KMS-11 (cell line): ENCODE measurements at regions not wholly inside any gene's neighbourhood (a gene's known extent, or its start where the extent isn't known, plus 50 kb on each side); places are given as distances from the start of the nearest gene placed in this dataset.

Experiments
- H2AFZ ChIP-seq: fragments of 200-600 bp; sonication (generic); 2 replicates; pipeline ENCODE4 v1.6.1; 2016; ENCODE audit warnings: antibody characterized with exemption, mixed run types, low read depth
- H3K27ac ChIP-seq: fragments of 200-600 bp; sonication (generic); 2 replicates; pipeline ENCODE4 v1.6.1; 2016; ENCODE audit warnings: mild to moderate bottlenecking, mixed run types
- H3K27me3 ChIP-seq: fragments of 200-600 bp; sonication (generic); 2 replicates; pipeline ENCODE4 v1.6.1; 2017; ENCODE audit warnings: mild to moderate bottlenecking, low read depth, mixed run types, moderate library complexity; ENCODE audit not compliant: insufficient read depth
- H3K36me3 ChIP-seq: fragments of 200-600 bp; sonication (generic); 2 replicates; pipeline ENCODE4 v1.6.1; 2017; ENCODE audit warnings: mild to moderate bottlenecking, mixed run types; ENCODE audit not compliant: insufficient read depth
- H3K4me1 ChIP-seq: fragments of 200-600 bp; sonication (generic); 2 replicates; pipeline ENCODE4 v1.6.1; 2016; ENCODE audit warnings: mild to moderate bottlenecking, low read depth, mixed run types; ENCODE audit not compliant: poor library complexity, severe bottlenecking
- H3K4me2 ChIP-seq: fragments of 200-600 bp; sonication (generic); 2 replicates; pipeline ENCODE4 v1.7.0; 2016; ENCODE audit warnings: mild to moderate bottlenecking, mixed run types
- H3K4me3 ChIP-seq: fragments of 200-600 bp; sonication (generic); IDR thresholded peaks from 2 replicates; pipeline ENCODE4 v1.6.1; 2017; ENCODE audit warnings: low read depth, low read length, mixed read lengths; ENCODE audit not compliant: insufficient read depth
- H3K79me2 ChIP-seq: fragments of 200-600 bp; sonication (generic); 2 replicates; pipeline ENCODE4 v1.6.1; 2016; ENCODE audit warnings: low read depth, mixed run types; ENCODE audit not compliant: insufficient read depth
- H3K9ac ChIP-seq: fragments of 200-600 bp; sonication (generic); 2 replicates; pipeline ENCODE4 v1.6.1; 2016; ENCODE audit warnings: mild to moderate bottlenecking, mixed run types
- H4K20me1 ChIP-seq: fragments of 200-600 bp; sonication (generic); 2 replicates; pipeline ENCODE4 v1.6.1; 2016; ENCODE audit warnings: mild to moderate bottlenecking, mixed run types; ENCODE audit not compliant: insufficient read depth
- CTCF ChIP-seq: fragments of 200-600 bp; sonication (generic); conservative IDR thresholded peaks from 2 replicates; pipeline ENCODE4 v1.6.1; 2017; ENCODE audit warnings: low read depth, mild to moderate bottlenecking, antibody characterized with exemption, low read length, moderate library complexity, mixed read lengths

- no peak for TF ChIP-seq CTCF
- no peaks in the 10 kb centered on the region for H3K79me2 ChIP-seq
- H3K27ac ChIP-seq = no peak overlapping the region
- no peaks in the 10 kb centered on the region for H3K27me3 ChIP-seq
- H3K36me3 ChIP-seq = no peaks in the 10 kb centered on the region
- no peak overlapping the region for H2AFZ ChIP-seq
- H4K20me1 ChIP-seq = no peaks in the 10 kb centered on the region
- no peak overlapping the region for H3K4me3 ChIP-seq
- H3K4me1 ChIP-seq = no peaks in the 10 kb centered on the region
- H3K4me2 ChIP-seq = no peak overlapping the region
- no peak overlapping the region for H3K9ac ChIP-seq
Measured at GRCh38 chr7:3165681-3166580, 122.3 kb upstream of the CARD11 start.

- no peak overlapping the region for H2AFZ ChIP-seq
- H3K79me2 ChIP-seq = no peaks in the 10 kb centered on the region
- no peak overlapping the region for H3K9ac ChIP-seq
- no peak overlapping the region for H3K4me2 ChIP-seq
- no peak overlapping the region for H3K4me3 ChIP-seq
- no peak overlapping the region for H3K27ac ChIP-seq
- no peaks in the 10 kb centered on the region for H3K27me3 ChIP-seq
- no peaks in the 10 kb centered on the region for H4K20me1 ChIP-seq
- no peak for TF ChIP-seq CTCF
- H3K4me1 ChIP-seq = no peaks in the 10 kb centered on the region
- H3K36me3 ChIP-seq = no peaks in the 10 kb centered on the region
Measured at GRCh38 chr7:3167551-3167950, 123.9 kb upstream of the CARD11 start.

DNA sequence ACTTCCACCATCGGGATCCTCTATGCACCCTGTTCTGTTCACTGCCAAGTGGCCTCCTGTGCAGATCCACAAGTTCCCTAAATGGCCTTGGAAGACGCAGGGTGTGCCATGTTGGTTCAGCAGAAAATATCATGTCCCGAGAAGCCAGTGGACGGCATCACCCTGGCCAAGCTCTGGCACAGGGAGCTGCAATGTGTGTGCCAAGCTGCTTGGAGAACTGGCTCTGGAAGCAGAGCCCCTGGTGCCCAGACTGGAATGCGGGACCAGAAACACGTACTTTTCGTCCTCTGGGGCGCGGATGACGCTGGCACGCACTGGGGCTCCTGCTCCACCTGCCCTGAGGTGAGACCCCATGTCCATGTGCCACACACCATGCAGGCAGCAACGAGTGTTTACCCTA lies 124.7 kb upstream of the CARD11 start:
- Histone ChIP-seq H3K27me3 (no peaks in the 10 kb centered on the region), H4K20me1 (no peaks in the 10 kb centered on the region), H3K36me3 (no peaks in the 10 kb centered on the region), H3K9ac (no peak overlapping the region), H3K4me3 (no peak overlapping the region), H3K4me1 (no peaks in the 10 kb centered on the region), H2AFZ (no peak overlapping the region), H3K4me2 (no peak overlapping the region), H3K79me2 (no peaks in the 10 kb centered on the region), H3K27ac (no peak overlapping the region)
- TF ChIP-seq CTCF = no peak

GRCh38 chr7:3168869-3169268 lies 125.2 kb upstream of the CARD11 start:
- no peak overlapping the region for H3K27ac ChIP-seq
- H3K36me3 ChIP-seq = no peaks in the 10 kb centered on the region

More at GRCh38 chr7:3168869-3169268, 125.2 kb upstream of the CARD11 start:
- H3K9ac ChIP-seq = no peak overlapping the region
- no peaks in the 10 kb centered on the region for H3K4me1 ChIP-seq
- no peaks in the 10 kb centered on the region for H3K27me3 ChIP-seq
- H3K4me3 ChIP-seq = no peak overlapping the region
- H3K79me2 ChIP-seq = no peaks in the 10 kb centered on the region
- no peak overlapping the region for H2AFZ ChIP-seq
- no peak for TF ChIP-seq CTCF
- H3K4me2 ChIP-seq = no peak overlapping the region
- H4K20me1 ChIP-seq = no peaks in the 10 kb centered on the region
